GM21447 (cell line): ENCODE measurements at regions not wholly inside any gene's neighbourhood (a gene's known extent, or its start where the extent isn't known, plus 50 kb on each side); places are given as distances from the start of the nearest gene placed in this dataset.
"Not testable (repeated sequence)": the region's sequence is repeated elsewhere in the genome, so short reads cannot be mapped to it uniquely, and the experiment has no call there.

ENCODE experiments used
- ATAC-seq: cut with Tn5 transposase; IDR thresholded peaks from one replicate; pipeline ENCODE4 v1.9.1; 2021; ENCODE audit not compliant: unreplicated experiment

GRCh38 chr12:131272283-131272814, 318.6 kb downstream of the ADGRD1 start:
- not testable (repeated sequence) for ATAC-seq

DNA sequence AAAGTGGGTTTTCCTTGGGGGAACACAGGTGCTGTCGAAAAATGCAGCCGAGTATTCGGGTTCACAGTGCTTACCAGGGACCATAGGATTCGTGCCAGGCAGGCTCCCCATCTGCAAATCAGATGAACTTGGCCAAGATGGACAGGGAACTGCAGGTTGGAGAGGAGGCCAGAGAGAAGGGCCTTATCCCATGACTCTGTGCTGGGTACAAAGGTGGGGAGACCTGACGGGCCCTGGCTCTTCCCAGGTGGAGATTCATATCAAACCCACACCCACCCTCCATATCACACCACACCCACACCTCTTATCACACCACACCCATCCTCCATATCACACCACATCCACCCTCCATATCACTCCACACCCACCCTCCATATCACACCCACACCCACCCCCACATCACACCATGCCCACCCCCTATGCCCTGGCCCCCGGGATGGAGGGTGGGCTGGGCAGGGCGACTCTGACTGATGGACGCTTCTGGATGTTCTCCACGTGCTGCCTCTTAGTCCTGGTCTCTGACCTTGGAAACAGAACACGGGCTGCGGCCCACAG, 319.7 kb downstream of the ADGRD1 start:
- ATAC-seq: no peak

- ATAC-seq: no peak
These were observed 320.4 kb downstream of the ADGRD1 start for GRCh38 chr12:131274061-131274460.

DNA sequence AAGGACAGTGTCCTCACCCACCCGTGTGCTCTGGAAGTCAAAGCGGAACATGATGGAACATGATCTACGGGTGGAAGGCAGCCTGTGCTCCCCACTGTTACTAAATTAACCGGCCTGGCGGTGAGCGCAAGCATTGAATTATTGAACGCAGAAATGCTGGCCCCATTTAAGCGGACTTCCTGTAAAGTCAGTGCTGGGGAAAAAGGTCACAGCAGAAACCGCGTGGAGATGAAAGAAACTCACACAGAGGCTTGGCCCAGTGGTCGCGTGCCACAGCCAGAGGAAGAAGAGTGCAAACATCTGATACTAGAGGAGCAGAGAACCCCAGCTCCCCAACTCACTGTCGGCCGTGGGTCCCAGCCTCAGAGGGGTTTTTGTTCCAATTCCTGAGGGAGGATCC, 321.2 kb downstream of the ADGRD1 start:
- no peak for ATAC-seq

- no peak for ATAC-seq
These were observed 322.1 kb downstream of the ADGRD1 start for GRCh38 chr12:131275824-131276223.

DNA sequence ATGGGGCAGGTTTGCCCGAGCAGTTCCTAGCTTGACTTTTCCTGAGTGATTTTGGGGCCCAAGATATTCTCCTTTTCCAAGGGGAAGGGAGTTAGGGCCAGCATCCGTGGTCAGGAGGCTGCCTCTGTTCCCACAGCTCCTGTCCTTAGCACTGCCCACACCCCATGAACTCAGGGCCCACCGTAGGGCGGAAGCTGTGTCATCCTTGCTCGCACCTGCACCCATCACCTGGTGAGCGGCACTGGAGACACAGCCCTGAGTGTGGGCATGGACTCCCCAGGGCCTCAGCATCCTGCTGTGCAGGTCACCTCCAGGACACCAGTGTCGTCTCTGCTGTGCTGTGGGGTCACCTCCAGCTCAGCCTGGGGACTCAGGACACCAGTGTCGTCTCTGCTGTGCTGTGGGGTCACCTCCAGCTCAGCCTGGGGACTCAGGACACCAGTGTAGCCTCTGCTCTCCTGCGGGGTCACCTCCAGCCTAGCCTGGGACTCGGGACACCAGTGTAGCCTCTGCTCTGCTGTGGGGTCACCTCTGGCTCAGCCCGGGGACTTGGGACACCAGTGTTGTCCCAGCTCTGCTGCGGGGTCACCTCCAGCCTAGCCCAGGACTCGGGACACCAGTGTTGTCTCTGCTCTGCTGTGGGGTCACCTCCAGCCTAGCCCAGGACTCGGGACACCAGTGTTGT, 322.9 kb downstream of the ADGRD1 start:
- ATAC-seq: no peak

DNA sequence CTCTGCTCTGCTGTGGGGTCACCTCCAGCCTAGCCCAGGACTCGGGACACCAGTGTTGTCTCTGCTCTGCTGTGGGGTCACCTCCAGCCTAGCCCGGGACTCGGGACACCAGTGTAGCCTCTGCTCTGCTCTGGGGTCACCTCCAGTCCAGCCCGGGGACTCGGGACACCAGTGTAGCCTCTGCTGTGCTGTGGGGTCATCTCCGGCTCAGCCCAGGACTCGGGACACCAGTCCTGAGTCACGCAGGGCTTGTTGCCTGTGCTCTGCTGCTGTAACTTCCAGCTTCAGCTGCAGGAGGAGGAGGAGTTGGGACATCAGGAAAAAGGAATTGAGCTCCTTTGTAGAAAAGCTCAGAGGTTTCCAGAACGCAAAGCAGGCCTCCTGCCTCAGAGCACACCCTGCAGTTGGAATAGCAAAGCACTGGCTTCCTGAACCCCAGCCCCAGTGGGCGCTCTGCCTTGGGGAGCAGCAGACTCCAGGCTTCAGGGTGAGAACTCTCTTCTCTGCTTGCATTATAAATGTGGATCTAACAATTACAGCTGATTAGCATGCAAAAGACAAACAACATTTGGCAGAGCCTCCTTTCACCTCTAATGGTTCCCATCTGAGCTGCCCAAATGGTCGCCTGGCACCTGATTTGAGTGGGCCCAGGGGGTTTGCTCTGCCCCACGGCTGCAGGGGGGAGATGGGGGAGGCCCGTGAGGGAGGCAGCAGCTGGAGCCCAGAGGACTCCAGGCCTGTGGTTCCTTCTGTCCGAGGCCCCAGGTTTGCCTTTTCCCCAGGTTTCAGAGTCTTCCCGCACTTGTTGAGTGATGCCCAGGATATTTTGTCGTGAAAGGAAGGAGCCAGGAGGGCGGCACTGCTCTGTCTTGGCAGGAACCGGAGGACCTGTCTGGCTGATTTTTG, 323.7 kb downstream of the ADGRD1 start:
- not testable (repeated sequence) for ATAC-seq

DNA sequence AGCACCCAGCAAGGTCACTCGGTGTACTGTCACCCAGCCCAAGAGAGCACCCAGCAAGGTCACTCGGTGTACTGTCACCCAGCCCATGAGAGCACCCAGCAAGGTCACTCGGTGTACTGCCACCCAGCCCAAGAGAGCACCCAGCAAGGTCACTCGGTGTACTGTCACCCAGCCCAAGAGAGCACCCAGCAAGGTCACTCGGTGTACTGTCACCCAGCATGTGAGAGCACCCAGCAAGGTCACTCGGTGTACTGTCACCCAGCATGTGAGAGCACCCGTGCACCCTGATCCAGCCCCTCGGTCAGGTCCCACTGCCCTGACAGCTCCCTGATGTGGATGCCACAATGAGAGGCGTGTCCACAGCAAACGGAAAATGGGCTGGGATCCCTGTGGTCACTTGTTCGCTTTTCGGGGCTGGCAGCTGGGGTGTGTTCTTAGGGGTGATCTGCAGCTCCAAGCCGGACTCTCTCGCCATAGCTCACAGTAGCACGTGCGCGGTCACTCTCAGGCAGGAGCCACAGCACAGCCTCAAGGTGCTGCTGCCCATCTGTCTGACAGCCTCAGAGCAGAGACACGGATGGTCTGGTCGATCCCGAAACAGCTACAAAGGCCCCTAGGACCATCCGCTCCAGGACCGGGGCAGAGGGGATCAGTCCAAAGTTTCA, 324.9 kb downstream of the ADGRD1 start:
- not testable (repeated sequence) for ATAC-seq

DNA sequence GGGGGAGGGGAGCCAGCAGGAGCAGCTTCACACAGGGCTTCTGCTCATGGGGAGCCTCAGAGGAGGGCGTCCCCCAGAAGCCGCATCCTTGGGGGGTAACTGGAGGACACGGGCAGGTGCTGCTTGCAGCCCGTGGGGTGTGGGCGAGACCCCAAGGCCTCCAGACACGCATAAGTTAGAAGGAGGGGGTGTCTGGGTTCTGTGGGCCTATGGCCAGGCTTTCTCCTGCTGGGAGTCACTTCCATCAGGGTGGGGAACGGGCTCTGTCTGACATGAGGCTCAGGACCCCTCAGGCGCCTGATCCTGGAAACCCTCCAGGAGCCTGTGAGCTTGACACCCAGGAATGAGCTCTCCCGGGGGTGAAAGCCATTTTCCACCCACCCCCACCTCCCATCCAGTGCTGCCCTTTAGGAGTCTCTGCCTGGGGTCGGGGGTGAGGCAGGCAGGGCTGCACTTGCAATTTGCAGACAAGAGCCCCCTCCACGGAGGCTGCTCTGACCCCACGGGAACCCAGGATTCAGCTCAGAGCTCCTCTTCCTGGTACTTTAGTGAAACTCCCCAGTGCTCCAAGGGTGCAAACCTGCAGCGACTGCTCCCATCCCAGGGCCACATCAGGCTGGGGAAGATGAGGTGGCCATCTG, 325.7 kb downstream of the ADGRD1 start:
- no peak for ATAC-seq

DNA sequence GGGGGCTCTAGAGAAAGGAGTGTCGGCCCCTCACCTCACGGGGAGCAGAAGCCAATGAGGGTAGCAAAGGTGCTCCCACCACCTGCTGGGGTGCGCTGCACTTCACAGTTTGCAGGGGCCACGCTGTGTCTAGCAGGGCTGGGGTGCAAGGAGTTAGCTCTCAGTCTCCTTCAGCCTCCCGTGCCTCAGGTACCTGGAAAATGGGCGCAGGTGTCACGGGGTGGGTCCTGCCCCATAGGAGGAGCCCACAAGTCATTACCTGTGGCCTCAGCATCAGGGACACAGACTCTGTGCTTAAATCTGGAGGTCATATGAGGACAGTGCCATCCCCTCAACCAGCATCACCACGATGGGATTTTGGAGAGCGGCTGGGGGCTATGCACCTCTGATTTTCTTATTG, 326.7 kb downstream of the ADGRD1 start:
- no peak for ATAC-seq

DNA sequence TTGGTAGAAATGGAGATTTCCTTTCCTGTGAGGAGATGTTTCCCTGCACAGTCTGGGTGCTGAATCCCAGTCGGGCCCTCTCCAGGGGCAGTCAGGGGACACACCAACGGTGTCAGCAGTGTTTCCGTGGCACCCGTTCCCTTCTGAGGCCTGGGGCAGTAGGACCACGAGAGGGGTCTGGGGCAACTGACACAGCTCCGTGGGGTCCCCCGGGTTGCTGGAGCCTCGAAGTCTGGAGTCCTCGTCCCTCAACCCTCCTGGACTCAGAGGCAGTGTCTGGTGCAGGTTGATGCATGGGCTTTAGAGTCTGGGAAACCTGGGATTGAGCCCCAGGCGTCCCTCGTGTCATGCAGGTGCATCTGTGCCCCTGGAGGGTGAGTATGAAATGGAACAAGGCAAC, 327.3 kb downstream of the ADGRD1 start:
- no peak for ATAC-seq

DNA sequence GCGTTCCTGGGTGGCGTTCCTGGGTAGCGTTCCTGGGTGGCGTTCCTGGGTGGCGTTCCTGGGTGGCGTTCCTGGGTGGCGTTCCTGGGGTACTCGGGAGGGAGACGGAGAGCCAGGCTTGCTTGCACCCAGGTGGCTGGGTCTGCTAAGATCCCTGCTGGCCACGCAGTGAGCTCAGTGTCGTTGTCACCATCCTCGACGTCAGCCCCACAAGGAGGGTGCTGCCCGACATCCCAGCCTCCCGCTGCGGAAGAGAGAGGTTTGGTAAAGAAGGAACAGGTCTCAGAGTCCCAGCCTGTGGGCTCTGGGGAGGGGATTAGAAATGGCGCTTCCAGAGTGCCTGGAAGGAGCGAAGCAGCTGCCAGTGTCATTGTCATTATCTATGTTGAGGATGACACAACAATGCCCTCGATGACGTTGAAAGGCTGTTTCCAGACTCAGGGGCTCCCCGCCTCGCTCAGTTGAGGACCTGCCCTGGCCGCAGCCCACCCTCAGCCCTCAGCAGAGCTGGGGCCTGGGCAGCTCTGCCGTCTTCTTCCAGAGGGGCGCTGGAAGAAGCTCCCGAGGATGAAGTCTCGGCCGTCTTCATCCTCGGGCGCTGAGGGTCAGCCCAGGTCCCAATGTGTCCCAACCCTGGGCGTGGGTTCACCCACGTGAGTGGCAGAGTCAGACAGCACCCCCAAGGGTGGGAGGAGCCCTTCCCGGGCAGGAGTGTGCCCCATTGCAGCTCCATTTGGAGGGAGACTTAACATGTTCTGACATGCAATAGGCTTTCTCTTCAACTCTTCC, 328.8 kb downstream of the ADGRD1 start:
- ATAC-seq: no peak

DNA sequence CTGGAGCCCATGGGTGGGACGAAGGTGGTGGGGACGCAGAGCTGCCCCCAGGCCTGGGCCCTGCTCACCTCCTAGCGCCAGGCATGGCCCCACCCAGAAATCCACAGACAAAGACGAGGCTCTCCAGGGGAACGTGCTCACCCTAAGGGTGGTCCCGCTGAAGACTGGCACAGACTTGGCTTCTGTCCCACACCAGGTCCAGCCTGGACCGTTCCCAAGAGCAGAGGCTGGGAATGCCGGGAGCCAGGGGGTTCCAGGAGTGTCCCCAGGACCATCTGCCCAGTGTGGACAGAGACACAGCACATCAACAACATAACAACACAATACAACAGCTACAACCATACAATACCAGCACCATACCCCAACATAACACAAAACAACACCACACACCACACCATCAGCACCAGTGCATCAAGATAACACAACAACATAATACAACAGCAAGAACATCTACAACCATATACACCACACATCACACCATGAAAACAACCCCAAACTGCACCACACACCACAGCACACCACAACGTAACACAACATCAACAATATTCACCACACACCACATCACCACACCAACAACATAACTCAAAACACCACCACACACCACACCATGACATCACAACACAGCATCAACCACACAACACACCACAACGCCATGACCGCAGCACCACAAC, 329.6 kb downstream of the ADGRD1 start:
- no peak for ATAC-seq

DNA sequence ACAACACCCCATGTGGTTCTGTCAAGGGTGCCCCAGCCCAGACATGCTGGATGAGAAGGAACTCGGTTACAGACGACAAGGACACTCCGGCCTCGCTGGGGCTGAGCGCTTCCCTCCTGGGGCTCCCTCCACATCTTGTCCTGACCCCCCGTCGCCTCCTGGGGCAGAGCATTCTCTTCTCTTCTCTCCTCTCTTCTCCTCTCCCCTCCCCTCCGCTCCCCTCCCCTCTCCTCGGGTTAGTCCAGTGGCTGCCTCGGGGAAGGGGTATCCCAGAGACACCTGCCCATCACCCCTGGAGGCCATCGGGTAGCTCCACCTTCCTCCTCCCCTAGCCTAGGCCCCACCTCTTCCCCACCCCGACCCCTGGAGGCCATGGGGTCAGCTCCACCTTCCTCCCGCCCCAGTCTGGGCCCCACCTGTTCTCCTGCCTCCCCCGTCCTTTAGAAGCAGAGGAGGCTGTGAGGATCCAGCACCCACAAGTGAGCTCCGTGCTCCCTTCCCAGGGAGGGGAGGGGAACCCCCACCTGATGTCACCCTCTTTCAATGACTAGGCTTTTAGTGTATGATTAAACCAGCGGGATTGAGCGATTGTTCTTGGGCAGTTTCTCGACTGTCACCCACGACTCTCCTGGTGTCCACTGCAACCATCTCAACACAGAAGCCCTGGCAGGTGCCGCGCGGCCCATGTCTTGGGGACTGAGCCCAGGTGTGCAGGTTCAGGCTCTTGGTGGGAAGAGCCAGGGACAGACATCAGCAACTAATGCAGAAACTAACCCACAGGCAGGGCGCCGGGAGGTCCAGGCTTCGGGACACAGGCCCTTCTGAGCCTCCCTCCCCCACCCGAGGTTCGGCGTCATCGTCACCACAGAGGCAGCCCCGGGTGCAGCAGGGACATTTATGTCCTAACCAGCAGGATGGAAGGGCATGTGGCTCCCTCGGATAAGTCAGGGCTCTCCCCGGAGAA, 330.4 kb downstream of the ADGRD1 start:
- not testable (repeated sequence) for ATAC-seq

- ATAC-seq: not testable (repeated sequence)
These were observed 331.5 kb downstream of the ADGRD1 start for GRCh38 chr12:131284954-131285904.

- ATAC-seq: not testable (repeated sequence)
These were observed 332.2 kb downstream of the ADGRD1 start for GRCh38 chr12:131285905-131286295.

DNA sequence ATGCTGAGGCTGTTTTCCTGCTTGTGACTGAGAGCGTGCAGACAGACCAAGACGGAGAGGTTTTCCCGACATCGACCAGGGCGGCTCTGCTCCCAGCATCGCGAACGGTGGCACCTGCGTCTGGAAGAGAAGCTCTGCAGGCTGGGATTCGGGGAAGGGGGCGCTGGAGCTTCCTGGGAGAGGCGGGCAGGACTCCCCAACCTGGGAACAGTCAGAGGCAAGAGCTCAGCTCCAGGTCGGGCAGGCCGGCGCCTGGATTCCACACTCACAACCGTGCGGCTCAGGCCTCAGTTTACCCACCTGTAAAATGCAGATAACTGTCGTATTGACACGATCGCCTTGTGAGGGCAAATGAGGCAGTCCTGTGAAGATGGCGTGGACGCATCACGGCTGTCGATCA, 332.6 kb downstream of the ADGRD1 start:
- not testable (repeated sequence) for ATAC-seq
